ENCODE measurements at regions not wholly inside any gene's neighbourhood (a gene's known extent, or its start where the extent isn't known, plus 50 kb on each side); places are given as distances from the start of the nearest gene placed in this dataset.

- TF ChIP-seq POLR2A (IDR thresholded peaks at IDR 0.05; ENCODE audit: low read depth, low read length) = no peak
- FAIRE-seq (no peak), DNase-seq (ENCODE audit: insufficient read length, low spot score) (no peak)
Observed at GRCh38 chr21:18608226-18608625, 204.6 kb upstream of the TMPRSS15 start.

GRCh38 chr21:18614303-18614702 lies 210.7 kb upstream of the TMPRSS15 start:
- TF ChIP-seq POLR2A (IDR thresholded peaks at IDR 0.05; ENCODE audit: low read depth, low read length) = no peak
- FAIRE-seq (no peak), DNase-seq (ENCODE audit: insufficient read length, low spot score) (no peak)

- no peak for TF ChIP-seq POLR2A (IDR thresholded peaks at IDR 0.05; ENCODE audit: low read depth, low read length)
- no peak for DNase-seq (ENCODE audit: insufficient read length, low spot score)
- FAIRE-seq = no peak
Observed at GRCh38 chr21:18617291-18617690, 213.7 kb upstream of the TMPRSS15 start.

GRCh38 chr21:18620436-18620835 lies 216.9 kb upstream of the TMPRSS15 start:
- DNase-seq (ENCODE audit: insufficient read length, low spot score) = no peak
- no peak for TF ChIP-seq POLR2A (IDR thresholded peaks at IDR 0.05; ENCODE audit: low read depth, low read length)
- FAIRE-seq = no peak

- FAIRE-seq (no peak), DNase-seq (ENCODE audit: insufficient read length, low spot score) (no peak)
- no peak for TF ChIP-seq POLR2A (IDR thresholded peaks at IDR 0.05; ENCODE audit: low read depth, low read length)
Observed at GRCh38 chr21:18622383-18622782, 218.8 kb upstream of the TMPRSS15 start.

- peak; percentile 74 for FAIRE-seq
- no peak for TF ChIP-seq POLR2A (IDR thresholded peaks at IDR 0.05; ENCODE audit: low read depth, low read length)
- DNase-seq (ENCODE audit: insufficient read length, low spot score) = no peak
Observed at GRCh38 chr21:18630446-18630845, 226.9 kb upstream of the TMPRSS15 start.

- no peak for FAIRE-seq
- no peak for TF ChIP-seq POLR2A (IDR thresholded peaks at IDR 0.05; ENCODE audit: low read depth, low read length)
Observed at GRCh38 chr21:18636897-18637296, 233.3 kb upstream of the TMPRSS15 start.

GRCh38 chr21:18646116-18646515 lies 242.5 kb upstream of the TMPRSS15 start:
- DNase-seq (ENCODE audit: insufficient read length, low spot score) (no peak), FAIRE-seq (no peak)
- TF ChIP-seq POLR2A (IDR thresholded peaks at IDR 0.05; ENCODE audit: low read depth, low read length) = no peak

More at GRCh38 chr21:18636897-18637296, 233.3 kb upstream of the TMPRSS15 start:
- DNase-seq (ENCODE audit: insufficient read length, low spot score) = no peak

- no peak for TF ChIP-seq POLR2A (IDR thresholded peaks at IDR 0.05; ENCODE audit: low read depth, low read length)
- no peak for FAIRE-seq
- no peak for DNase-seq (ENCODE audit: insufficient read length, low spot score)
Observed at GRCh38 chr21:18655931-18656330, 252.3 kb upstream of the TMPRSS15 start.

GRCh38 chr21:18661842-18662241 lies 258.3 kb upstream of the TMPRSS15 start:
- no peak for TF ChIP-seq POLR2A (IDR thresholded peaks at IDR 0.05; ENCODE audit: low read depth, low read length)
- FAIRE-seq (no peak), DNase-seq (ENCODE audit: insufficient read length, low spot score) (no peak)

GRCh38 chr21:18663663-18664062 lies 260.1 kb upstream of the TMPRSS15 start:
- no peak for TF ChIP-seq POLR2A (IDR thresholded peaks at IDR 0.05; ENCODE audit: low read depth, low read length)
- DNase-seq (ENCODE audit: insufficient read length, low spot score) (no peak), FAIRE-seq (no peak)

- FAIRE-seq (no peak), DNase-seq (ENCODE audit: insufficient read length, low spot score) (no peak)
- TF ChIP-seq POLR2A (IDR thresholded peaks at IDR 0.05; ENCODE audit: low read depth, low read length) = no peak
Observed at GRCh38 chr21:18666725-18667124, 263.1 kb upstream of the TMPRSS15 start.

GRCh38 chr21:18673789-18674188 lies 270.2 kb upstream of the TMPRSS15 start:
- no peak for TF ChIP-seq POLR2A (IDR thresholded peaks at IDR 0.05; ENCODE audit: low read depth, low read length)
- no peak for FAIRE-seq
- DNase-seq (ENCODE audit: insufficient read length, low spot score) = no peak

GRCh38 chr21:18677632-18678031 lies 274.0 kb upstream of the TMPRSS15 start:
- no peak for FAIRE-seq
- no peak for TF ChIP-seq POLR2A (IDR thresholded peaks at IDR 0.05; ENCODE audit: low read depth, low read length)
- no peak for DNase-seq (ENCODE audit: insufficient read length, low spot score)

- FAIRE-seq (no peak), DNase-seq (ENCODE audit: insufficient read length, low spot score) (no peak)
- no peak for TF ChIP-seq POLR2A (IDR thresholded peaks at IDR 0.05; ENCODE audit: low read depth, low read length)
Observed at GRCh38 chr21:18705971-18706370, 302.4 kb upstream of the TMPRSS15 start.

GRCh38 chr21:18711662-18712061 lies 308.1 kb upstream of the TMPRSS15 start:
- FAIRE-seq = no peak

More at GRCh38 chr21:18711662-18712061, 308.1 kb upstream of the TMPRSS15 start:
- no peak for DNase-seq (ENCODE audit: insufficient read length, low spot score)
- TF ChIP-seq POLR2A (IDR thresholded peaks at IDR 0.05; ENCODE audit: low read depth, low read length) = no peak

Data from H54 (cell line).